Loucy (cell line): ENCODE measurements at regions not wholly inside any gene's neighbourhood (a gene's known extent, or its start where the extent isn't known, plus 50 kb on each side); places are given as distances from the start of the nearest gene placed in this dataset.

Source experiments
- EZH2phosphoT487 ChIP-seq: fragments of 200-600 bp; IDR thresholded peaks from 2 replicates; pipeline ENCODE4 v1.6.1; 2018; ENCODE audit warnings: antibody characterized with exemption, mild to moderate bottlenecking, moderate library complexity, borderline replicate concordance
- TF ChIP-seq, protein P1 (sequence below): fragments of 200-600 bp; sonication (generic); conservative IDR thresholded peaks from 2 replicates; pipeline ENCODE4 v1.5.1; 2014; ENCODE audit warnings: mild to moderate bottlenecking, antibody characterized with exemption, low read length

DNA sequence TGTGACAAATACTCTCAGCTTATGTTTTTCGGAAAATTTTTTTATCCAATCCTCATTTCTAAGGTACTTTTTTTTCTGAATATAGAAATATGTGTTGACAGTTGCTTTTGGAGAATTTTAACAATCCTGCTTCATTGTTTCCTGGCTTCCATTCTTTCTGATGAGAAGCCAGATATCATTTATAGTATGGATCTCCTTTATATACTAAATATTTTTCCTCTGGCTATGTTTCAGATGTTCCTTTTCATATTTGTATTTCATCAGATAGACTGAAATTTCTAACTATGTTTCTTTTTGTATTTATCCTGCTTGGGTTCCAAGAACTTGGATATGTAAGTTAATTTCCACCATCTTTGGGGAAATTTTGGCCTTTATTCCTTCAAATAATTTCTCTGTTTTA is 138.9 kb upstream of the CDH11 start:
- TF ChIP-seq, protein P1, sequence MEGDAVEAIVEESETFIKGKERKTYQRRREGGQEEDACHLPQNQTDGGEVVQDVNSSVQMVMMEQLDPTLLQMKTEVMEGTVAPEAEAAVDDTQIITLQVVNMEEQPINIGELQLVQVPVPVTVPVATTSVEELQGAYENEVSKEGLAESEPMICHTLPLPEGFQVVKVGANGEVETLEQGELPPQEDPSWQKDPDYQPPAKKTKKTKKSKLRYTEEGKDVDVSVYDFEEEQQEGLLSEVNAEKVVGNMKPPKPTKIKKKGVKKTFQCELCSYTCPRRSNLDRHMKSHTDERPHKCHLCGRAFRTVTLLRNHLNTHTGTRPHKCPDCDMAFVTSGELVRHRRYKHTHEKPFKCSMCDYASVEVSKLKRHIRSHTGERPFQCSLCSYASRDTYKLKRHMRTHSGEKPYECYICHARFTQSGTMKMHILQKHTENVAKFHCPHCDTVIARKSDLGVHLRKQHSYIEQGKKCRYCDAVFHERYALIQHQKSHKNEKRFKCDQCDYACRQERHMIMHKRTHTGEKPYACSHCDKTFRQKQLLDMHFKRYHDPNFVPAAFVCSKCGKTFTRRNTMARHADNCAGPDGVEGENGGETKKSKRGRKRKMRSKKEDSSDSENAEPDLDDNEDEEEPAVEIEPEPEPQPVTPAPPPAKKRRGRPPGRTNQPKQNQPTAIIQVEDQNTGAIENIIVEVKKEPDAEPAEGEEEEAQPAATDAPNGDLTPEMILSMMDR: no peak
- no peak for TF ChIP-seq EZH2phosphoT487
